Memory B cell (primary cell): ENCODE measurements at regions not wholly inside any gene's neighbourhood (a gene's known extent, or its start where the extent isn't known, plus 50 kb on each side); places are given as distances from the start of the nearest gene placed in this dataset.

Experiments used
- ATAC-seq: fragments of 150-1000 bp; cut with Tn5 transposase; 2 replicates; pipeline ENCODE4 v1.10.0; 2021; ENCODE audit warnings: low read depth, mild to moderate bottlenecking, moderate library complexity
- DNase-seq, 2 donors: peaks; one replicate each; pipeline ENCODE4 v3.0.0; 2022; ENCODE audit warnings: low spot score in 2 of 2
- H3K27ac Mint-ChIP-seq: one replicate; pipeline ENCODE4 v1.8.0; 2022; ENCODE audit warnings: mild to moderate bottlenecking, moderate library complexity, mixed read lengths
- H3K27me3 Mint-ChIP-seq: one replicate; pipeline ENCODE4 v1.8.0; 2022; ENCODE audit warnings: mixed read lengths
- H3K36me3 Mint-ChIP-seq: one replicate; pipeline ENCODE4 v1.8.0; 2022; ENCODE audit warnings: mild to moderate bottlenecking, mixed read lengths
- H3K4me1 Mint-ChIP-seq: one replicate; pipeline ENCODE4 v1.8.0; 2022; ENCODE audit warnings: mixed read lengths
- H3K4me3 Mint-ChIP-seq: one replicate; pipeline ENCODE4 v1.8.0; 2022; ENCODE audit warnings: mild to moderate bottlenecking, moderate library complexity, mixed read lengths
- H3K9me3 Mint-ChIP-seq: one replicate; pipeline ENCODE4 v1.8.0; 2022; ENCODE audit warnings: mixed read lengths

DNA sequence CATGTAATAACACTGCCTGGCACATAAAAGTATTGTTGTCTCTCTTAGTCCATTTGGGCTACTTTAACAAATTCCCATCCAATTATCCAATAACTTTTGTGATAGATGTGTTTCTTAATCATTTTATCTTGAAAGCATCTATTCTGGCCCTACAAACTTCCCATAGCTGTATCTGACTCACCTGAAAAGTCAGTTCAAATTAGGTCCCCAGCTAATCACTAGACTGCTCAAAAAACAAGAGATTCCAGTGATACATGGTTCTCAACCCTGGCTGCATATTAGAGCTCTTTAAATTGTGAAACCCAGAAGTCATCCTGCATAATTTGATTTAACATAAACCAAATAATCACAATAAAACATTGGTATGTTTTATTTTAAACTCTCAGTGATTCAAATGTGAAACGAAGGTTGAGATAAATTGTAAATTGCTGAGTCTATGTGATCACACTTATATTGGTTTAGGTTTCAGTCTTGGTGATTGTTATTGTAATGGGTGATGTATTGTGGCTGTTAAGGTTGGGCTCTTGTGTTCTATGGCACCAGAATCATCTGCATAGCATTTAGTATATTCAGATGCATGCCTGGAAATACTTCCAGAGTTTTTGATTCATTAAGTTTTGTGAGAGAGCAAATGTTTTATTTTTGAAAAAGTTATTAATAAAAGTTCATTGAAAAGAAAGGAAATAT lies 268.9 kb upstream of the KCNMB2 start:
- Mint-ChIP-seq H3K36me3 (no peaks in the 10 kb centered on the region), H3K9me3 (no peaks in the 10 kb centered on the region), H3K4me3 (no peak overlapping the region), H3K4me1 (no peaks in the 10 kb centered on the region), H3K27me3 (peaks cover 4% of the 10 kb centered on the region), H3K27ac (no peak overlapping the region)
- DNase-seq = no peak
- ATAC-seq = no peak

GRCh38 chr3:178270838-178271237 lies 265.4 kb upstream of the KCNMB2 start:
- Mint-ChIP-seq H3K4me3 (no peak overlapping the region), H3K4me1 (no peaks in the 10 kb centered on the region)
- no peak for ATAC-seq

DNA sequence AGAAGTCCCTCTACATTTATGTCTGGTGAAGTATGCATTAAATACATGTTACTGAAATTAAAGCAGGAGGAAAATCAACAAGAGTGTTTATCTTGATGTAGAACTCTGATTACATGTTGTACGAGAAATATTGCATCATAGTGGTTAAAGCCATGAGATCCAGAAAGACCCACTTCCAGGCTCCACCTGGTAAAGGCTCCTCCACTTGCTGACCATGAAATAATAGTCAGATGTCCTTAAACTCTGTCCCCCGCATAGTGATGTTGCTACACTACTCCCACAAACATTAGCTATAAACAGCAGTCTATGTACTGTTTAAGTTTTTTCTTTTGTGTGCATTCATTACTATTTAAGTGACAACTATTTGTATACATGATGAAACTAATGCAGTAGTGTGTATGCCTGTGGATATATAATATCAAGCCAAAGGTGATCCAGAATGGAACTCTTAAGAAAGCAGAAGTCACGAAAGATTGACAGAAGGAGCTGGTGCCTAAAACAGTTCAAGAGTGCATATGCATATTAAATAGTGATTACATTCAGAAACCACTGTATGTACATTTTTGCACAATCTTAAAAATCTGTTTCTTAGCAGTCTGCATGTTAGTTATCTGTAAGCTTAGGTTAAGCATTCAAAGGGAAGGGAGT lies 264.4 kb upstream of the KCNMB2 start:
- H3K27ac Mint-ChIP-seq = no peak overlapping the region
- DNase-seq = no peak
- no peaks in the 10 kb centered on the region for H3K36me3 Mint-ChIP-seq
- H3K4me1 Mint-ChIP-seq = no peaks in the 10 kb centered on the region
- H3K9me3 Mint-ChIP-seq = no peaks in the 10 kb centered on the region
- H3K4me3 Mint-ChIP-seq = no peak overlapping the region
- peaks cover 5% of the 10 kb centered on the region for H3K27me3 Mint-ChIP-seq
- no peak for ATAC-seq

More at GRCh38 chr3:178270838-178271237, 265.4 kb upstream of the KCNMB2 start:
- Mint-ChIP-seq H3K36me3 (no peaks in the 10 kb centered on the region), H3K27me3 (peaks cover 5% of the 10 kb centered on the region), H3K9me3 (no peaks in the 10 kb centered on the region), H3K27ac (no peak overlapping the region)
- no peak for DNase-seq

DNA sequence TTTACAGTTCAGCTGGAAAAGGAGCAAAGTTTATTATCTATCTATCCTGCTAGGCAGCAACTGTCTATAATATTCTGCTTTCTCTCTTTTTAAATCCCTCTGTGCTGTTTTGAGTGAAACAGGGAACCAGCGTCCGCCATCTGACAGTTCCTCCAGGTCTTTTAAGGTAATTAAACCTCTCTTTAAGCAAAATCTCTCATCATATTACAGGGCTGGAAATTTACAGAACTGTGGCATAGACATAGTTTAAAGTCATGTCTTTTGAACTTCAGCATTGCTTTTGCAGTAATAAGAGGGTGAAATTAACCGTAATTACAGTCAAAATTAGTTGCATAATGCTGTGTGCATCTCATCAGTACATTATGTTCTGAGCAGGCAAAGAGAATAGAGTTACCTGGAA lies 263.4 kb upstream of the KCNMB2 start:
- H3K4me3 Mint-ChIP-seq = no peak overlapping the region
- no peaks in the 10 kb centered on the region for H3K4me1 Mint-ChIP-seq
- ATAC-seq = no peak
- peaks cover 5% of the 10 kb centered on the region for H3K27me3 Mint-ChIP-seq
- no peaks in the 10 kb centered on the region for H3K36me3 Mint-ChIP-seq
- H3K9me3 Mint-ChIP-seq = no peaks in the 10 kb centered on the region
- DNase-seq = no peak
- H3K27ac Mint-ChIP-seq = no peak overlapping the region

DNA sequence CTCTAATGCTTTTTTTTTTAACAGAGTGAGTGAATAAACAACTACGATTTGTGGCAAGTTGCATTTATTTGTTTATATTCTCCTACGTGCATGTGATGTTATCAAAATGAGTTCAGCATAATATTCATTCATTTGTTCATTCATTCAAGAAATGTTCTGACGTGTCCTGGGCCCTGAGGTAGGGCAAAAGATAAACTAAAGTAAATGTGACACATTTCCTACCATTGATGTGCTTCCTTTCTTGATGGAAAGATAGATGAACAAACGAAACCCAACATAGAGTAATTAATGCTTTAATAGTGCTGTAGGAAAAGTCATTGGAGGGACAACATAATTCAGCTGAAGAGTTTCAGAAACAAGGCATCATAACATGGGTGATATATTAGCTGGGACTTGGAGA lies 261.5 kb upstream of the KCNMB2 start:
- DNase-seq = no peak
- ATAC-seq = no peak
- Mint-ChIP-seq H3K27me3 (peaks cover 5% of the 10 kb centered on the region), H3K4me3 (no peak overlapping the region), H3K9me3 (peaks cover 5% of the 10 kb centered on the region), H3K36me3 (no peaks in the 10 kb centered on the region), H3K4me1 (no peaks in the 10 kb centered on the region), H3K27ac (no peak overlapping the region)

DNA sequence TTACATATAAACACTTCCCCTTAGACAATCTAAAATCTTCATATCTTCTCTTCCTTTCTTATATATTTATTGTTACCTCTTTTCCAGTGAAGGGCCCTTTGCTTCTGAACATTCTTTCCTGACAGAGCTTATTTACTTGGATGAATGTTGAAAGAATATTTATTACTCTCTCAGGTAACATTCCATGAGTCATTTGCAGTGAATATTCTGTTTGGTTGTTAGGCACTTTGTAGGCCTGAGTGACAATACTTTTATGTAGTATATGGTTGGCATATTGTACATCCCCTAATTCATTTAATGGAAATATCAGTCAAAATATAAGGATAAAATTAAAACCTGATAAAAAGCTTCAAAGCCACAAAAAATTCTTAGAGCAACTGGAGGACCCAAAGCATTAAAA lies 260.9 kb upstream of the KCNMB2 start:
- Mint-ChIP-seq H3K4me1 (no peaks in the 10 kb centered on the region), H3K27ac (no peak overlapping the region), H3K27me3 (peaks cover 5% of the 10 kb centered on the region), H3K9me3 (peaks cover 6% of the 10 kb centered on the region), H3K36me3 (no peaks in the 10 kb centered on the region), H3K4me3 (no peak overlapping the region)
- ATAC-seq = no peak
- DNase-seq = no peak

DNA sequence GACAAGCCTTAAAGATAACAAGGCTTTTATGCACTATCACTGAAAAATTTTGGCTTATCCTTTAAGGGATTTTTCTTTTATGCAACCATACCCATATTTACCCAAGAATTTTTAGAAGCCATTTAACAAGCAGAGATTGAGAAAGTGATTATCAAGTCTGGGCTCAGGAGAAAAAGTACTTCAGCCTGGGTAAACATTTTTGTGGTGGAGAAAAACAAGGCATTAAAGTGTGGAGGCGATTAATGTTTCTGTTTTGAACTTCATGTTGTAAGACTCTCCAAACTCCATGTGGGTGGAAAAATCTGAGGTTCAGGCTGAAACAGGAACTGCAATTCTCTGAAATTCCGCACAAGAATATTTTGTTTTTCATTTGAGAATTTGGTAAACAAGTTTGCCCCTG lies 260.4 kb upstream of the KCNMB2 start:
- Mint-ChIP-seq H3K4me3 (no peak overlapping the region), H3K27ac (no peak overlapping the region), H3K36me3 (no peaks in the 10 kb centered on the region), H3K27me3 (peaks cover 5% of the 10 kb centered on the region), H3K9me3 (peaks cover 11% of the 10 kb centered on the region), H3K4me1 (no peaks in the 10 kb centered on the region)
- ATAC-seq = no peak
- no peak for DNase-seq

GRCh38 chr3:178277605-178278004 lies 258.6 kb upstream of the KCNMB2 start:
- DNase-seq = no peak
- H3K4me3 Mint-ChIP-seq = no peak overlapping the region
- peaks cover 2% of the 10 kb centered on the region for H3K27me3 Mint-ChIP-seq
- no peaks in the 10 kb centered on the region for H3K36me3 Mint-ChIP-seq
- H3K9me3 Mint-ChIP-seq = peaks cover 12% of the 10 kb centered on the region
- no peak for ATAC-seq
- H3K4me1 Mint-ChIP-seq = no peaks in the 10 kb centered on the region
- H3K27ac Mint-ChIP-seq = no peak overlapping the region

DNA sequence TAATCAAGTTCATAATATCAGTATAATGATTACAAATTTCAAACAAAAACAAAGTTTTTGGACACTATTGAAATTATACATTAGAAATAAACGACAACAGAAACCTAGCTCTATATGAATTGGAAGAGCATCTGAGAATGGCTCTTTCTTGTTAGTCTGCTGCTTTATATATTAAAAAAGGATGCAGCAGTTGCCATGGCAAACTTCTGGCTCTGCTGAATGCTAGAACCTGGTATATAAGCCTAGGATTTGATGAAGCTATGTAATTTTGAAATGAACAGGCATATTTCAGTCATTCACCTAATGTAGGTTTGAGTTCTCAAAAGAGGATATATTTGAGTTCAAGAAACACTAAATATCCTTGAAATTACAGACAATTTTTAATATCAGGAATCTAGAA lies 252.7 kb upstream of the KCNMB2 start:
- H3K27me3 Mint-ChIP-seq = no peaks in the 10 kb centered on the region
- no peaks in the 10 kb centered on the region for H3K4me1 Mint-ChIP-seq
- DNase-seq (no peak), ATAC-seq (no peak)
- no peaks in the 10 kb centered on the region for H3K36me3 Mint-ChIP-seq
- no peak overlapping the region for H3K27ac Mint-ChIP-seq
- H3K4me3 Mint-ChIP-seq = no peak overlapping the region
- peaks cover 21% of the 10 kb centered on the region for H3K9me3 Mint-ChIP-seq

DNA sequence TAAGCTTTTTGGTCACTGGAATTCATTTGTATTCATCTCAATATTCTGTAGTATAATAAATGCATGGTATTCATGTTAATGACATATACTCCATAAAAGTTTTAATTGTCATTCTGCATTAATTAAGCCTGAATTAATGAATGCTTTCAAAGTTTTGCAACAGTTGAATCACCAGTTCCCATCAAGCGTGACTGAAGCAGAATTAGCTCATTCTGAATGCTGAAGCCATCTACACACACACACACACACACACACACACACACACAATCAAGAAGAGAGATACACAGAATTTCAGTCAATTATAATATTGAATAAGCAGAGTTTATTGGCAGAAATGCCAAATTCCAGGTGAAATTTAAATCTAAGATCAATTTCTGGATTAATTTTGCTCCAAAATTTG lies 252.1 kb upstream of the KCNMB2 start:
- Mint-ChIP-seq H3K9me3 (peaks cover 20% of the 10 kb centered on the region), H3K27me3 (no peaks in the 10 kb centered on the region)

DNA sequence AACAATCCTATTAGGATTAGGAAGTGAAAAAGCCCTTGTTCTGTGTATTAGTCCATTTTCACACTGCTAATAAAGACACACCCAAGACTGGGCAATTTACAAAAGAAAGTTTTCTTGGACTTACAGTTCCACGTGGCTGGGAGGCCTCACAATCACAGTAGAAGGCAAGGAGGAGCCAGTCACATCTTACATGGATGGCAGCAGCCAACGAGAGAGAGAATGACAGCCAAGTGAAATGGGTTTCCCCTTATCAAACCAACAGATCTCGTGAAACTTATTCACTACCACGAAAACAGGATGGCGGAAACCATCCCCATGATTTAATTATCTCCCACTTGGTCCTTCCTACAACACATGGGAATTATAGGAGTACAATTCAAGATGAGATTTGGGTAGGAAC lies 248.2 kb upstream of the KCNMB2 start:
- Mint-ChIP-seq H3K9me3 (peaks cover 6% of the 10 kb centered on the region), H3K4me3 (no peak overlapping the region), H3K36me3 (no peaks in the 10 kb centered on the region), H3K4me1 (no peaks in the 10 kb centered on the region), H3K27me3 (no peaks in the 10 kb centered on the region), H3K27ac (no peak overlapping the region)
- DNase-seq (no peak), ATAC-seq (no peak)

More for the DNA sequence above, 252.1 kb upstream of the KCNMB2 start:
- H3K36me3 Mint-ChIP-seq = no peaks in the 10 kb centered on the region
- no peaks in the 10 kb centered on the region for H3K4me1 Mint-ChIP-seq
- no peak for DNase-seq
- no peak overlapping the region for H3K27ac Mint-ChIP-seq
- no peak for ATAC-seq
- H3K4me3 Mint-ChIP-seq = no peak overlapping the region

GRCh38 chr3:178289544-178290160 lies 246.6 kb upstream of the KCNMB2 start:
- Mint-ChIP-seq H3K27me3 (no peaks in the 10 kb centered on the region), H3K27ac (no peak overlapping the region), H3K4me3 (no peak overlapping the region), H3K36me3 (no peaks in the 10 kb centered on the region), H3K9me3 (peaks cover 6% of the 10 kb centered on the region), H3K4me1 (no peaks in the 10 kb centered on the region)
- ATAC-seq (no peak), DNase-seq (no peak)

GRCh38 chr3:178291574-178292370 lies 244.5 kb upstream of the KCNMB2 start:
- Mint-ChIP-seq H3K4me3 (no peak overlapping the region), H3K36me3 (no peaks in the 10 kb centered on the region), H3K27me3 (no peaks in the 10 kb centered on the region), H3K9me3 (peaks cover 6% of the 10 kb centered on the region), H3K4me1 (no peaks in the 10 kb centered on the region), H3K27ac (no peak overlapping the region)
- DNase-seq (no peak), ATAC-seq (no peak)

- H3K4me1 Mint-ChIP-seq = no peaks in the 10 kb centered on the region
- ATAC-seq (no peak), DNase-seq (no peak)
- no peaks in the 10 kb centered on the region for H3K36me3 Mint-ChIP-seq
- H3K27ac Mint-ChIP-seq = no peak overlapping the region
- no peak overlapping the region for H3K4me3 Mint-ChIP-seq
- no peaks in the 10 kb centered on the region for H3K9me3 Mint-ChIP-seq
- H3K27me3 Mint-ChIP-seq = no peaks in the 10 kb centered on the region
Measured at GRCh38 chr3:178295292-178295912, 240.8 kb upstream of the KCNMB2 start.
